C4-2B (cell line): ENCODE measurements at regions not wholly inside any gene's neighbourhood (a gene's known extent, or its start where the extent isn't known, plus 50 kb on each side); places are given as distances from the start of the nearest gene placed in this dataset.

Experiments used
- ZFX ChIP-seq: fragments of 450-650 bp; IDR thresholded peaks from 2 replicates; pipeline ENCODE4 v1.6.1; 2017
- TF ChIP-seq, protein P1 (sequence below): fragments of 450-650 bp; conservative IDR thresholded peaks from 2 replicates; pipeline ENCODE4 v1.5.1; 2017; ENCODE audit warnings: mild to moderate bottlenecking

DNA sequence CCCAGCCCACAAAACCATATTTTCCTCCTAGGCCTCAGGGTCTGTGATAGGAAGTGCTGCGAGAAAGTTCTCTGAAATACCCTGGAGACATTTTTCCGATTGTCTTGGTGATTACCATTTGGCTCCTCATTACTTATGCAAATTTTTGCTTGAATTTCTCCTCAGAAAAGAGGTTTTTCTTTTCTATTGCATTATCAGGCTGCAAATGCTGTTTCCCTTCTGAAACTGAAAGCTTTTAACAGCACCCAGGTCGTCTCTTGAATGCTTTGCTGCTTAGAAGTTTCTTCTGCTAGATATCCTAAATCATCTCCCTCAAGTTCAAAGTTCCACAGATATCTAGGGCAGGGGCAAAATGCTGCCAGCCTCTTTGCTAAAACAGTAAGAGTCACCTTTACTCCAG, 434.2 kb downstream of the PCDH20 start:
- TF ChIP-seq, protein P1, sequence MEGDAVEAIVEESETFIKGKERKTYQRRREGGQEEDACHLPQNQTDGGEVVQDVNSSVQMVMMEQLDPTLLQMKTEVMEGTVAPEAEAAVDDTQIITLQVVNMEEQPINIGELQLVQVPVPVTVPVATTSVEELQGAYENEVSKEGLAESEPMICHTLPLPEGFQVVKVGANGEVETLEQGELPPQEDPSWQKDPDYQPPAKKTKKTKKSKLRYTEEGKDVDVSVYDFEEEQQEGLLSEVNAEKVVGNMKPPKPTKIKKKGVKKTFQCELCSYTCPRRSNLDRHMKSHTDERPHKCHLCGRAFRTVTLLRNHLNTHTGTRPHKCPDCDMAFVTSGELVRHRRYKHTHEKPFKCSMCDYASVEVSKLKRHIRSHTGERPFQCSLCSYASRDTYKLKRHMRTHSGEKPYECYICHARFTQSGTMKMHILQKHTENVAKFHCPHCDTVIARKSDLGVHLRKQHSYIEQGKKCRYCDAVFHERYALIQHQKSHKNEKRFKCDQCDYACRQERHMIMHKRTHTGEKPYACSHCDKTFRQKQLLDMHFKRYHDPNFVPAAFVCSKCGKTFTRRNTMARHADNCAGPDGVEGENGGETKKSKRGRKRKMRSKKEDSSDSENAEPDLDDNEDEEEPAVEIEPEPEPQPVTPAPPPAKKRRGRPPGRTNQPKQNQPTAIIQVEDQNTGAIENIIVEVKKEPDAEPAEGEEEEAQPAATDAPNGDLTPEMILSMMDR, result no peak
- no peak for TF ChIP-seq ZFX
